ENCODE measurements at regions not wholly inside any gene's neighbourhood (a gene's known extent, or its start where the extent isn't known, plus 50 kb on each side); places are given as distances from the start of the nearest gene placed in this dataset.
"Not testable (repeated sequence)": the region's sequence is repeated elsewhere in the genome, so short reads cannot be mapped to it uniquely, and the experiment has no call there.

DNA sequence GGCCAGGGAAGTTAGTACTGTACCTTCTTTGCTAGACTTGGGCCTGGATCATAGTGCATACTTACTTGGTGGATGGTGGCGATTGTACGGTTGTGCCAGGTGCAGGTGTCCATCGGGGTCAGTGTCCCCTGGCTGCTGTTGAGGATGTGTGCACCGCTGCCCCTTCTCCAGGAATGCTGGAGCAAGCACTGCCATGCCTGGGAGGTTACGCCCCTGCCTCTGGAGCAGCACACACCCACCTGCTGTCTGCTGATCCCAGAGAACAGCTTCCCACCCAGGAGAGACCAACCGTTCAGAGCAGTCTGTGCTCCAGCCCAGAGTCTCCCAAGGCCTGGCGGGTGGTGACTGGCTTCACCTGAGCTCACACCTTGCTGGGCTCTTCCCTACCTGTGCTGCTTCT lies 286.8 kb upstream of the HS6ST1 start:
- DNase-seq, result no peak

DNA sequence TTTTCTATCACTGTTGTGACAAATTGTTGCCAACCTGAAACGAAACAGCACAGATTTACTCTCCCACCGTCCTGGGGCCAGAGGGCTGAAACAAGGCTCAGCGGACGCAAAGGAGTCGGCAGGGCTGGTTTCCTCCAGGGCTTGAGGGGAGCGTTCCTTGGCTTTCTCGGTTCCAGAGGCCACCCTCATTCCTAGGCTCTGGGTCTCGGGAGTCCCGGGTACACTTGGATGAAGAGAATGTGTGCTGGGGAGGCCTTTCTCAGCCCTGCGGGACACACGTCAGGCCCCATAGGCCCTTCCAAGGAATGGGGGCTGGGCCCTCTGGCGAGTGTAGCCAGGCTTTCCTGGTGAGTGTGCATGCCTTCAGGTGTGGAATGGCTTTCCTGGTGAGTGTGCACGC lies 287.3 kb upstream of the HS6ST1 start:
- no peak for DNase-seq

DNA sequence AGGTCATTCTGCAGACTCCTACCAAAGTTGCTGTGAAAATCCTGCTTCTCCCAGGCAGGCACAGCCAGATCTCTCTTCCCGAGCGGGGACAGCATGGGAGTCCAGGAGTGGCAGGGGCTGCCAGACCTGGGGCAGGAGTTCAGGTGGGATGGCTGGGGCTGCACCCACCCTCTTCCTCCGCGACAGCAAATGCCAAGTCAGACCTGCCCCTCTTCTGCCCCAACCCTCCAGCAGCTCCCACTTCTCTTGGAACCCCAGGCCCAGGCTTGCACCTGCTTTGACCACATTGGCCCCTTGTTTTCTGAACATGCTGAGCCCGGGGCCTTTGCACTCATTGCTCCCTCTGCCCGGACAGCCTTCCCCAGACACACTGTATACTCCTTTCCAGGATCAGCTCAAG lies 288.2 kb upstream of the HS6ST1 start:
- no peak for DNase-seq

DNA sequence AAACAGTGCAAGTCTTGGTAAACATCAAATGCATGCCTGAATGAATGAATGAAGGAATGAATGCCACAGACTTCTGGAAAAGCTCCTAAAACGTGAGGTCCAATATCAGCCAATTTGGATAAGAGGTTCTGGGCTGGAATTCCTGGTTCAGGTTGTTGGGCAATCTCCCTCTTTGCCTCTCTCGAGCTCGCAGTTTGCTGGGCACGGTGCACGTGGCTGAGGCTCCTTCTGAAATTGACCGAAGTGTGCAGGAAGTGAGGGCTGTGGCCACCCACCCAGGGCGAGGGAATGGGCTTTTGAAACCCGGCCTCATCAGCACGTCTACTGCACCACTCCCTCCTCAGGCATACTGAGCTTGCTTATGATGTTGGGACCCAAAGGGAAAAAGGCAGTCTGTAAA lies 288.8 kb upstream of the HS6ST1 start:
- no peak for DNase-seq

DNA sequence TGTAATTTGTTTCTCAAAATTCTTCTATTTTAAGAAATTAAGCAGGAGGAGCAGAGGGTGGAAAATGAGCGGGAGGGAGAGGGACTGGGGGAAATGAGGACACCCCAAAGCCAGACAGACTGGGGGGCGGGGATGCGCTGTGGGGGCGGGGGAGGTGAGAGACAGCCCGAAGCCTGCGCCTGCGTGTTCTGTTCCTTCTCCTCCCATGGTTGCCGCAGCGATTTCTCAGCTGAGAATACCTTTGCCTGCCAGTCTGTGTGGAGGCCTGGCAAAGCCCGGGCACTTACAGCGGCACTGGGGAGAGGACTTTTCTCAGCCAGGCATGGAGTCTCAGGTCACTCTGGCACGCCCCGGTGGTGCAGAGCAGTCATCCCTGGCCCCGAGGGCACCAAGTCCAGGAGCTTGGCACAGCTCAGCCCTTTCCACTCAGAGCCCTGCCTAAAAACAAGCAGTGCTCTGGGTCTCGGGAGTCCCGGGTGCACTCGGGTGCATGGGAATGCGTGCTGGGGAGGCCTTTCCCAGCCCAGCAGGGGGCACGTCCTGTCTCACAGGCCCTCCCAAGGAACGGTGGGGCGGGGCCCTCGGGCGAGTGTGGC lies 289.3 kb upstream of the HS6ST1 start:
- no peak for DNase-seq

DNA sequence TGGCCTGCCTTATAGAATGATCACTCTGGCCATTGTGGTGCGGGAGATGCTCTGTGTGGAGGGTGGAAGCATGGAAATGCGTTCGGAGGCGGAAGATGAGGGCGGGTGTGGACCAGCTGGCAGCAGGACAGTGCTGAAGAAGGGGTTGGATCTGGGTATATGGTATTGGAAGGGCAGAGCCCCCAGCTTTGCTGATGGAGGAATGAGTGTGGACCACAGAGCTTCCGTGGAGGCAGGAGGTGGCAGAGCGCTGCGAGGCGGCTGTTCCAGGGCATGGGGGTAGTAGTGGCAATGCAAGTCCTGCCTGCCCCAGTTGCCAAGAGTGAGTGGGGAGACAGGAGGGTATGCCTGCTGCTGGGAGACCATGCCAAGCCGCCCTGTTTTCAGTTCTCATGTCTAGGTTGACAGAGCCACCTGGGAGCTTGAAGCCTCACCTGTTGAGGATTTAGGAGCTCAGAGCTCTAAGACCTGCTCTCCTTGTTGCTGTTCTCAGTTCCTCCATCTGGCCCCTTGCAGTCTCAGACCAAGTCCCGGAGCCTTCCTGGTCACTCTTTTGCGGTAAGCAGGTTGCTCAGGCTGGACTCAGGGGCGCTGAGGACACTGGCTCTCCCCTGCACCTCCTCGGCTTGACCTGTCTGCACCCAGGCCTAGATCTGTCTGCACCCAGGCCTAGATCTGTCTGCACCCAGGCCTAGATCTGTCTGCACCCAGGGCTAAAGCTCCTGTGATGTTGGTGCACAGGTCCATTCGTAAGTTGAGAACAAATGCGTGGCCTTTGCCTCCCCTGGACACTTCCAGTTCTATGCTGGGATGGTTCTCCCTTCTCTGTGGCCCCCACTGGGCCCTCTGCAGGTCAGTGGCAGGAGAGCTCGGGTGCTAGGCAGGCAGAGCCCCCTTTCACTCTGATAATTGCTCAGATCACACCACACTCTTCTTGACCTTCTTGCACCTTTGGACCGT lies 290.5 kb upstream of the HS6ST1 start:
- DNase-seq, result no peak

DNA sequence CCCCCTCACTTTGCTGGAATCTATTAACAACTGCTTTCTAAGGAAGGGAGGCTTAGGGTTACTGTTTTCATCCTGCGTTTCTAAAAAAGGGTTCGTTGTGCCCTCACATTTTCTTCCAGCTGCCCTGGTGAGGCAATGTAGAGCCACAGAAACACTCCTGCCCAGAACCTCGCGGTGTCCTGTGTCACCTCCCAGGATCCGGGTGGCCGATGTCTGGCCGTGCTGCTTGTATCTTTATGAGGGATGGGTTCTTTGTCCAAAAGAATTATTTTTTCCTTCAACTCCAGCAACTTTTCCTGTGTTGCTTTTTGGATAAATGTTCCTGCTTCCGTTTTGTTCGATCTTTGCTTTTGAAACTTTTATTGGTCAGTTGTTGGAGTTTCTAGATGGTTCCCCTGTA lies 291.8 kb upstream of the HS6ST1 start:
- DNase-seq, result no peak

DNA sequence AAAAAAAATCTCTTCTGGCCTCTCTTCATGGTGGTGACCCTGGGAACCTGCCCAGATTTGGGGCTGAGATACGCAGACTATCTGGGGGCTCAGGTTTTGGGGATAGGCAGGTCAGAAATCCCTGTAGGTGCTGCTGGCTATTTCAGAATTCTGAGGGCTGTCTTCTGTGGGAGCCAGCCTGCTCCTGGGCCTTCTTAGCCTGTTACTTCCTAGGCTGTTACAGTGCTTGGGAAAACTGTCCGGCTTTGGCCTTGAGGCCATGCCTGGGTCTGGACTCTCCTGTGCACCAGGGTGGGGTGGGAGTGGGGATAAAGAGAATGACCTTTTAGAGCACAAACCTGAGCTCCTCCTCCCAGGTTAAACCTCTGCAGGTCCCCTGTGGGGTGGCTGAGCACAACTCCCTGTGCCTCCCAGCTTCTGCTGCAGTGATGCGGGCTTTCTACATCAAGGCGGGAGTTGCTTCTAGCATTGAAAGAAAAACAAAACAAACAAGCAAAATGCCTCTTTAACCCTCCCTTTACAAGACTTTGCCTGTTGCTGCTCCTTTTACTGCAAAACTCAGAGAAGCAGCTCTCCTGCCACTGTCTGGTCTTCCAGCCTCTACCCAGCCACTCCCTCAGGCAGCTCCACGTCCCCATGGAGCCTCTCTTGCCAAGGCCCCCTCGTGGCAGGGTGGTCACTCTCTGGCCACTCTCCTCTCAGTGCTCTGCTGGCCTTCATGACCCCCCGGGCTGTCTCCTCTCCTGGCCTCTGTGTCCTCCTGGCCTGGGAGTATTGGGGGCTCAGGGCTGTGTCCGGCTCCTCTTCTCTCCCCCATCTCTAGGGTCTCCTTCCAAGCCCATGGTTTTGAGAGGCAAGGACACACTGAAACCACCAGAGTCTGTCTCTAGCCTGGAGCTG lies 293.0 kb upstream of the HS6ST1 start:
- DNase-seq, result no peak

DNA sequence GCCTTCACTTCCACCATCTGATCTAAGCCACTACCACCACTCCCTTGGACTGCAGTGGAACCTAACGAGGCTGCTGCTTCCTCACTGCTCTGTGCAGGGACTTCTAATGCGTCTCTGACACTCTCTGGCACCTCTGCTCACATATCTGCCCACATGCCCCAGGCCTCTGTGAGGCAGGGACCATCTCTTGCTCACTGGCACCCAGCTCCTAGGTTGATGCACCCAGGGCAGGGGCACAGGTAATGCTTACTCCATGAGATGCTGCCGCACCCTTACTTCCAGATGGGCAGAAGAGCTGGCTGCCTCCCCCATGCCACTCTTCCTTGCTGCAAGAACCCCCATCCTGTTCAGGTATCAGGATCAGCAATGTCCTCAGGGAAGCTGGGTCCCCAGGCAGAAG lies 294.0 kb upstream of the HS6ST1 start:
- no peak for DNase-seq

DNA sequence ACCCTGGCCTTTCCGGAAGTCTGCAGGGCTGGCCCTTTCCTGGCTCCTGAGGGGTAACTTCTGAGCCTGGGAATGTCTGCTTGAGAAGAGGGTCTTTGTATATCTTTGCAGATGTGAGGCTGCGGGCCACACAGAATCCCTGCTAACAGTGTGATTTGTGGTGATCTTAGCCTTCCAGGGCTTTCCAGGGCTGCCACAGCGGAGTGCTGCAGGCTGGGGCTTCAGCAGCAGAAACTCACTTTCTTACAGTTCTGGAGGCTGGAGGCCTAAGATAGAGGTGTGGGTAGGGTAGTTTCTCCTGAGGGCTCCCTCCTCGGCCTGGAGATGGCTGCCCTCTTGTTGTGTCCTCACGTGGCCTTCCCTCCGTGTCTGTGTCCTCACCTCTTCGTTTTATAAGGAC lies 294.7 kb upstream of the HS6ST1 start:
- no peak for DNase-seq

DNA sequence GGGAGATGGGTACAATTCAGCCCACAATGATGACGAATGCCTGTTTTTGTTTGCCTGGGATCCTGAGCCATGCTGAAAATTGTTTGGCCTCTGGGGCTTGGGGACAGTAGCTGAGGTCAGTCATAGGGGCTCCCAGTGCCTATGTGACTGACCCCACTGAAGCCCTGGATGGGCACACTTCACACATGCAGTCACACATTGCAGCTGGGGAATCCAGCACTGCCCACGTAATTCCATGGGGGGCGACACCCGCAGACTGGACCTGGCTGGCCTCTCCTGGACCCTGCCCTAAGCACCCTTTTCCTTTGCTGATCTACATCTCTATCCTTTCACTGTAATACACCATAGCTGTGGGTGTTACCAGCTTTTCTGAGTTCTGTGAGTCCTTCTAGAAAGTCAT lies 295.2 kb upstream of the HS6ST1 start:
- no peak for DNase-seq

DNA sequence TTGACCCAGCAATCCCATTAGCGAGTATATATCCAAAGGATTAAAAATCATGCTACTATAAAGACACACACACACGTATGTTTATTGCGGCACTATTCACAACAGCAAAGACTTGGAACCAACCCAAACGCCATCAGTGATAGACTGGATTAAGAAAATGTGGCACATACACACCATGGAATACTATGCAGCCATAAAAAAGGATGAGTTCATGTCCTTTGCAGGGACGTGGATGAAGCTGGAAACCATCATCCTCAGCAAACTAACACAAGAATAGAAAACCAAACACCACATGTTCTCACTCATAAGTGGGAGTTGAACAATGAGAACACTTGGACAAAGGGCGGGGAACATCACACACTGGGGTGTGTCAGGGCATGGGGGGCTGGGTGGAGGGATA lies 296.2 kb upstream of the HS6ST1 start:
- not testable (repeated sequence) for DNase-seq

DNA sequence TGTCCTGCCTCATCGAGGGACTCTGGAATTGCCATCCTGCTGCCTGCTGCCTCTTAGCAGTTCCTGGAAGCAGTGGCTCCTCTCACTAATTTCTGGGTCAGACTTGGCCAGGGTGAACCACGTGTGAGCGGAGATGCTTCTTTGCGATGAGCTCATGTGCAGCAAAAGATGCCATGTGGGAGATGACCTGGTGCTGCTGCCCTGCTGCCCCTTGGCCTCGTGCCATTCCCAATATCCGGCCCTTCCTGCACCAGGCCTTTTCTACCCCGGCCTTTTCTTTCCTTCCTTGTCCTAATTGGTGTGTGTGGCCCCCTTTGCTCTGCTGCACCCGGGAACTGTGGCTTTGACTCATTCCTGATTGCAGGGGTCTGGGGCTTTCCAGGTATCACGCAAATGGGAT lies 296.9 kb upstream of the HS6ST1 start:
- DNase-seq, result no peak

DNA sequence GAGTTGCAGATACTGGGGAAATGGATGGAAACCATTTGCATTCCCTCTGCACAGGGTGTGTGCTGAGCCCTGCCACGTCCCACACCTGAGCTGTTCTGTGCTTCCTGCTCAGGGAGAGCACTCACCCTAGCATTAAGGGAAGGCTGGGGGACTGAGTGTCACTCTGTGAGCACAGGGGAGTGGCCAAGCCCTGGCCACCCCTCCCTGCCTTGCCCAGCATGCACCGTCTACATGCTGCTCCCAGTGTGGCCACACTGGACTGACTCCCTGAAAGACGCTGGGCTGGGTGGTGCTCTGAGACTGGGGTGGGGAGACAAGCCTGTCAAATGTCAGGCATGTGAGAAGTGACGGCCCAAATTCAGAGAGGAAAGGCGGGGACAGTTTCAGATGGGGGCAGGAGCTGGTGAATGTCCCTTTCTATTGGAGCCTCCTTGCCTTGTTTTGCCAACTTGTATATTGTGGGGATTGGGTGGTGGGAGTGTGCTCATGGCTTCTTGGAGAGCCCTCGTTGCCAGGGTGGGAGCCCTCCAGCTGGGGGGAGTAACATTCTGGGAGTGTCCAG lies 298.4 kb upstream of the HS6ST1 start:
- DNase-seq, result no peak

DNA sequence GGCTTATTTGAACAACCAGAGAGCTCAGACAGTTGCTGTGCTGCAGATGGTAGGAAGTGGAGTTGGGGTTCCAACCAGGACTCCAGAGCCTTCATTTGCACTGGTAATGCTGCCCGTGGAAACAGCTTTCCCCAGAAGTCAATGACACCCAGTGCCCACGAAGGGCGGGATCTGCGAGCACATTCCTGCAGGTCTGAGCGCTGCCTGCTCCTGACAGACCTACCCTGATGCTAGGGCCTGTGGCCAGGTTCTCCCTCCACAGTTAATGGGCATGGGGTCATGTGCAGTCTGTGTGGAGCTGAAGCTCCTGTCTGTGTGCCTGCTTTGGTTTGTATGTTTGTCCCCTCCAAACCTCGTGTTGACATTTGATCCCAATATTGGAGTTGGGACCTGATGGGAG lies 299.0 kb upstream of the HS6ST1 start:
- DNase-seq, result no peak

DNA sequence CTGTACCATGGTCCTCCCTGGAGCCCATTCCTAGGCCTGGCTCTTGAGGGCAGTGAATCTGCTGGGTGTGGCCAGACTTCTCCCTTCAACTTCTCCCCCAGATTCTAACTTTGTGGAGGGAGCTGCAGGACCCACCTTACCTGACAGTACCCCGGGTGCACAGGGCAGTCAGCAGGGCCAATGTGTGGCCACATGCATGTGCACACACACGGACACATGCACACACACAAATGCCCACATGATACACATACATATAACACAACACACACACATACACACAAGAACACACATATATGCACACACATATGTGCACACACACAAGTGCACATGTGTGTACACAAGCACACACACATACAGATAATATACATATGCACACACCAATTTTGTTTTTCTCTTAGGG lies 300.0 kb upstream of the HS6ST1 start:
- no peak for DNase-seq

DNA sequence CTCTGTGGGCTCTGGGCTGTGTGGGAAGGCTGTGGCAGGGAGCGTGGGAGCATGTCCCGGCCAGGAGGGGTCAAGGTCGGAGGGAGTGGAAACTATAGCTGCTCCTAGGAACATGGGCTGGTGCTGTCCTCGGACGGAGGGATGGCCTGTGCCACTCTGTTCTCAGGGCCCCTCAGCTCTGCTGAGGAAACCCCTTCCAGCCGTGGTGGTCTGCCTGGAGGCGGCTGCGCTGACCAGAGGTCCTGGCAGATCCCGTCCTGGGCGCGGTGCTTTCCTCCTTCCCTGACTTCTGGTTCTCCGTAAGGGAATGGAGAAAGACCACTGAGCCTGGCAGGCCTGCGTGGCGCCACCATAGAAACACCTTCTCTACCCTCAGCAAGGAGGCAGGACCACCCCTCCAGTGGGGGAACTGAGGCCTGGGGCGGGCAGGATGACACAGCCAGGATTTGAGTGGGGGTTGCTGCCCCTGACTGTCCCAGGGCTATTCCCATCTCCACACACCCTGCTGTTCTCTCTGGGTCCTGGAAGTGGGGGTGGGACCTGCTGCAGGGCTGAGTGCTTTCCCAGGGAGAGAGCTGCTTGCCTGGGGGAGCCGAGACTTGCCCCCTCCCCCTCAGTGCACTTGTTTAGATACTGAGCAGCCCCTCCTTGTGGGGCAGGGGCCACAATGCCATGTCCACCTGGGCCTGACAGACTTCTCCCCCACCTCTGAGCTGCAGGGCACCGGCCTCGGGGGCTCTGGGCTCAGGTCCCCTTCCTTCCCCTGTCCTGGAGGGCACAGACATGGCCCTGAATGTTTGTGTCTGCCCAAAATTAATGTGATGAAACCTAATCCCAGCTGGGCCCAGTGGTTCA lies 301.0 kb upstream of the HS6ST1 start:
- no peak for DNase-seq

DNA sequence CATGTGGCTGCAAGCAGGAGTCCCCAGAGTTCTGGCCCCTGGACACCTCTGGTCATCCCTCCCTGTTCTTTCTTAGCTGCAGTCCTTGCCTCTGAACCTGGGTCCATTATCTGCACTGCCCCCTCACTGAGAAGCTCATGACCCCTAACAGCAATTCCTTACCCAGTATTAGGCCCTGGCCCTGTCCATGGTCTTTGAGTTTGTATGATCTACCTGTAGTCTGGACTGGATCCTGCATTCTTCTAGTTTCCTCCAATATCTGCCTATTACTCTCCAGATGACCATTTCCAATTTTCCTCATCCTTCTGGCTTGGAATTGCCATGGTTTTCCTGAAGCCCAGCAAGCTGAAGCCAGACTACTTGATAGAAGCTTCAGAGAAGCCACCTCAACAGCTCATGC lies 302.4 kb upstream of the HS6ST1 start:
- DNase-seq, result no peak

DNA sequence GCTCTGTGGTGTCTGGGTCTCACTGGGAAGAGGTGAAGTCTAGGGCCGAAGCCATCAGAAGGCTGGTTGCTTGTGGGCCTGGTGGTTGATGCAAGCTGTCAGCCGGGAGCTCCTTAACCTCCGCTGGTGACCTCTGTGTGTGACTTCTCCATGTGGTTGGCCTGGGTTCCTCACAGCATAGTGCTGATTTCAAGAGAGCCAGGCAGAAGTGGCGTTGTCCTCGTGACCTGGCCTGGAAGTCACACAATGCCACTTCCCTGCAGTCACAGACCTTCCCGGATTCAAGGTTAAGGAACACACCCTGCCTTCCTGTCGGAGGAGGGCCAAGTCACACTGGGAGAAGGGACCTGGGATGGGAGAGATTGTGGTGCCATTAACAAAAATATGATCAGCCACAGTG lies 303.7 kb upstream of the HS6ST1 start:
- DNase-seq, result no peak

DNA sequence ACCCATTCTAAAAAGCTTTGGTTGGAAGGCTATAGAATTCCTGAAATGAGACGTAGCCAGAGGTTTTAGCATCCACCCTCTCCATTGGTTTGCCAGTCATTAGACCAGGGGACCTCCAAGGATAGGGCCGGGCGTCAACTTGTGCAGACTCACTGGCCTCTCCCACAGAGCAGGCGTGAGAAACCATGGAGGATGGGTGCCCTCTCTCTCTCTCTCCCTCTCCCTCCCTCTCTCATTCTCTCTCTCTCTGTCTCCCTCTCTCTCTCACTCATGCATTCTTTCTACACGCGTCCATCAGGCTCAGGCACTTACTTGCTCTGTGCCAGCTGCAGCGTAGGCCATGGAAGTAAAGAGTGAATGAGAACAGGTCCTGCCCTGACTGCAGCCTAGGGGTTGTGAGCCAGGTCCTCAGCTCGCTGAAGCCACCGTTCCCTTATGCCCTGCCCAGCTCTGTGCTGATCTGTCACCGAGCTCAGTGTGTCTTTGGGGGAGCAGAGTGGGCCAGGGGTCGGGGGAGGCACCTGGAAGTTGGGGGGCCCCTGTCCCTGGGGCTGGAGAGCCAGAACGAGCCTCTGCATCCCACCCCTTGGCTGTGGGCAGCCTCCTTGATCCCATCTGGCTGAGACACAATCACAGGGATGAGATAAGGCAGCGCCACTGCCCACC lies 304.4 kb upstream of the HS6ST1 start:
- no peak for DNase-seq
